GM12875 (cell line): ENCODE measurements at regions not wholly inside any gene's neighbourhood (a gene's known extent, or its start where the extent isn't known, plus 50 kb on each side); places are given as distances from the start of the nearest gene placed in this dataset.

Source experiments
- H3K4me3 ChIP-seq: one replicate; pipeline ENCODE4 v1.5.1; 2011; ENCODE audit warnings: low read depth, low read length, control low read depth
- CTCF ChIP-seq: IDR thresholded peaks from 2 replicates; pipeline ENCODE4 v1.5.1; 2011; ENCODE audit warnings: low read depth, mild to moderate bottlenecking, control low read depth, inconsistent platforms, low read length, moderate library complexity, borderline replicate concordance; ENCODE audit not compliant: insufficient read depth

GRCh38 chr6:6908121-6908520 lies 199.6 kb upstream of the RREB1 start:
- no peak overlapping the region for H3K4me3 ChIP-seq
- no peak for TF ChIP-seq CTCF

GRCh38 chr6:6909111-6909510 lies 198.7 kb upstream of the RREB1 start:
- no peak for TF ChIP-seq CTCF
- no peak overlapping the region for H3K4me3 ChIP-seq

GRCh38 chr6:6910734-6911295 lies 196.9 kb upstream of the RREB1 start:
- H3K4me3 ChIP-seq, result no peak overlapping the region
- no peak for TF ChIP-seq CTCF

GRCh38 chr6:6911391-6911790 lies 196.4 kb upstream of the RREB1 start:
- no peak overlapping the region for H3K4me3 ChIP-seq
- TF ChIP-seq CTCF, result no peak

GRCh38 chr6:6912817-6913744 lies 194.7 kb upstream of the RREB1 start:
- no peak for TF ChIP-seq CTCF
- no peak overlapping the region for H3K4me3 ChIP-seq

GRCh38 chr6:6915219-6915618 lies 192.5 kb upstream of the RREB1 start:
- no peak overlapping the region for H3K4me3 ChIP-seq
- no peak for TF ChIP-seq CTCF
